Dermis blood vessel endothelial cell (primary cell): ENCODE measurements at regions not wholly inside any gene's neighbourhood (a gene's known extent, or its start where the extent isn't known, plus 50 kb on each side); places are given as distances from the start of the nearest gene placed in this dataset.
"Not testable (repeated sequence)": the region's sequence is repeated elsewhere in the genome, so short reads cannot be mapped to it uniquely, and the experiment has no call there.

Source experiments
- DNase-seq: peaks from one replicate; pipeline ENCODE4 v3.0.0; 2010

- DNase-seq, result no peak
These were observed 360.6 kb upstream of the ANKRD30A start for GRCh38 chr10:36764823-36765222.

GRCh38 chr10:36761121-36761520 lies 364.3 kb upstream of the ANKRD30A start:
- no peak for DNase-seq

- no peak for DNase-seq
These were observed 366.1 kb upstream of the ANKRD30A start for GRCh38 chr10:36759141-36759805.

- no peak for DNase-seq
These were observed 377.1 kb upstream of the ANKRD30A start for GRCh38 chr10:36748128-36748871.

- DNase-seq, result no peak
These were observed 385.4 kb upstream of the ANKRD30A start for GRCh38 chr10:36739884-36740445.

- DNase-seq, result no peak
These were observed 386.5 kb upstream of the ANKRD30A start for GRCh38 chr10:36738738-36739431.

- no peak for DNase-seq
These were observed 389.1 kb upstream of the ANKRD30A start for GRCh38 chr10:36736311-36736710.

- DNase-seq, result not testable (repeated sequence)
These were observed 390.8 kb upstream of the ANKRD30A start for GRCh38 chr10:36734590-36734989.

GRCh38 chr10:36730316-36730715 lies 395.1 kb upstream of the ANKRD30A start:
- no peak for DNase-seq

- no peak for DNase-seq
These were observed 396.8 kb upstream of the ANKRD30A start for GRCh38 chr10:36728626-36729025.

- peak; percentile 14 for DNase-seq
These were observed 399.5 kb upstream of the ANKRD30A start for GRCh38 chr10:36725581-36726520.

GRCh38 chr10:36722777-36723176 lies 402.6 kb upstream of the ANKRD30A start:
- no peak for DNase-seq

- DNase-seq, result no peak
These were observed 403.5 kb upstream of the ANKRD30A start for GRCh38 chr10:36721871-36722270.

GRCh38 chr10:36720895-36721294 lies 404.5 kb upstream of the ANKRD30A start:
- no peak for DNase-seq

GRCh38 chr10:36717118-36717517 lies 408.3 kb upstream of the ANKRD30A start:
- DNase-seq, result no peak

- DNase-seq, result no peak
These were observed 409.1 kb upstream of the ANKRD30A start for GRCh38 chr10:36716291-36716690.

GRCh38 chr10:36712695-36713094 lies 412.7 kb upstream of the ANKRD30A start:
- DNase-seq, result no peak

- DNase-seq, result no peak
These were observed 414.0 kb upstream of the ANKRD30A start for GRCh38 chr10:36711361-36711760.

GRCh38 chr10:36704124-36704523 lies 421.3 kb upstream of the ANKRD30A start:
- no peak for DNase-seq

GRCh38 chr10:36703179-36703578 lies 422.2 kb upstream of the ANKRD30A start:
- DNase-seq, result no peak

- DNase-seq, result no peak
These were observed 425.3 kb upstream of the ANKRD30A start for GRCh38 chr10:36700123-36700522.

- no peak for DNase-seq
These were observed 432.6 kb upstream of the ANKRD30A start for GRCh38 chr10:36692759-36693158.
